Hippocampal formation (tissue), 2 donors: ENCODE measurements at regions not wholly inside any gene's neighbourhood (a gene's known extent, or its start where the extent isn't known, plus 50 kb on each side); places are given as distances from the start of the nearest gene placed in this dataset.

Experiments used
- DNase-seq, 2 donors: peaks; one replicate each; lab custom pipeline; 2025; lab: John Stamatoyannopoulos, UW

DNA sequence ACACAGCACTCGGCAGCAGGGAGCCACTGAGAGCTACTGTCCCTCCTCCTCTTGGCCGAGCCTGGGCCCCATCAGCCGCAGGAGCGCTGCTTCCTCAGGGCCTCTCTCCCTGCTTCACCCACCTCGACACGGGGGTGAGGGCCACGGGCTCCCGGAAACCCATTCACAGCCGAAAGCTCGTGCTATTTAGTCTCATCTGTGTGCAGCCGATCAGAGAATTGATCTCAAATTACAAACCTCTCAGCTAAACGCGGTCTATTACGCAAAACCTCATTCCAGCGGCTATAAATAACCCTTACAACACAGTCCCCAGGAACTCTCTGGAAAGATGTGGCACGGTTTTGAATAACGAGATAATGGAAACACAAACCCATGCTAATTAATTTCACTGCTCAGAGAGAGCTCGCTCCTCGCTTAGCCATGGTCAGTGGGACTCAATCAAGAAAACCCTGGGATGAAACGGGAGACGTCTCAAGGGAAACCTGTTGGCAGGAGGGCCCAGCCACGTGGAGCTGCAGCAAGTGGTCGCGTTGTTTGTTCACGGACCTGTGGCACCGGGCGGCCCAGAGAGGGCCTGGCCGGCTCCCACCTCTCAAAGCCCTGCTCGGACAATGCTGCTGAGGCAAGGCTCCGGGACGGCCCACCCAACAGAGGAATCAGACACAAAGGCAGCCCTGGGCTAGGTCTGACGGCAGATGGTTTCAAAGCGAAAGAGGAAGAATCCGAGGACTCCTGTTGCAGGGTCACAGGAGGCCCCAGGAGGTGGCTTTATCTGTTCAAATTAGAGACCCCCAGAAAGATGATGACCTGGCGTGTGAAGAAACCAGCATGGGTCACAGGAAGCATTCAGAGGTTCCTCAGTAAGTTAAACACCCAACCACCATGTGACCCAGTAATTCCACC, 210.5 kb downstream of the CTTN start:
- DNase-seq: no peak

DNA sequence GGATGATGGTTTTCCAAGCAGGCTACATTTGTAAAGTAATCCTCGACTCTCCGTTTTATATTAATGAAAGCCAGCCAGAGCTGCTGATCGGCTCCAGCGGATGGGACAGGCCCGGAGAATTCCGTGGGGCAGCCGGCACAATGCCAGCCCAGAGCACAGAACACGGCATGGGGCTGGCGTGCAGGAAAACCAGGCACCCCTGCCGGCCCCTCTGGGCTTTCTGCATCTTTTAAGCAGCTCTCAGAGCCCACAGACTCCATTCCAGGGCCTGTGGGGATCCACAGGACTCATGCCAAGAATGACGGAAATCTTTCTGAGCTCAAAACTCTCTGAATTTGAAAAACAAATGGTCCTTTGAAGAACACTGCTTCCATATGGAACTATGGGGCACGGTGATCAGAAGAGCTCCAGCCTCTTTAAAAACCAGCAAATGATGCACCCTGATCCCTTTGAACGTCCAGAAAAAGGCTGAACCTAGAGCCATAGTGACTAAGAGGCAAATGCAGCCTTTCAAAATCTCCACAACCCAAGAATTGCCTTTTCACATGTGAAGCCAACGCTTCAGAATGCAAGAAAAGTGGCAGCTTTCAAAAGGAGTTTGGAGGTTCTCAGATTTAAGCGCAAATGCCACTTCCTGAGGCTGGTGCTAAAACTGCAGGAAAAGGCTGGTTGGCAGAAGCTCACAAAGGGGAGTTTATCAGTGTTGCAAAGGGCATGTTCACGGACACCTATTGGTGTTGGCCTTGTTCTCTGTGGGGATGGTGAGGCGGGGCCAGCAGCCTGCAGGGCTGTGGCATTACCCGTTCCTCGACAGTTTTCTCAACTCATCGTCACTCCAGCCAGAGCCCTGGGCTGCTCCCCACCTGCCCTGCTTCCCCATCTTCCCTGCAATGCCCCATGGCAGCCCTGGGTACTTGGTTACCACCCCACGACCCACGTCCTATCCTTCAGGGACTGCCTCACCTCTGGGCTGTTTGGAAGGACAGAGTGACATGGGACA, 212.5 kb downstream of the CTTN start:
- no peak for DNase-seq

DNA sequence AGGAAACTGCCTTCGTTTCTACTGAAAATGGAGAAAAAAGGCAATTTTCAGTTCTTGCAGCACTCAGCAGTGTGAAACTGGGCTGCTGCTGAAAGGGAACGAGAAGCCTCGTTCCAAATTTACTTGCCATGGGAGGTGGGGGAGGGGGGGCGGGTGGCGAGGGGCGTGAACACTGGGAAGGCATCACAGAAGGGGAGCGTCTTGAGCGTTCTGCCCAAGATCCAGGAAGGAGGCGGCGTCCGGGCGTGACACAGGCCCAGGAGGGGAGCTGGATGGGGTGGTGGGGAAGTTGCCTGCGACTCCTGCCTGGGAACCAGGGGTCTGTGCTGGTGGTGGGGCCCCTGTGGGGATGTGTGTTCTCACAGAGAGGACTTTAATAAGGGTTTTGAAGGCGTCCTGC, 213.5 kb downstream of the CTTN start:
- DNase-seq: no peak

DNA sequence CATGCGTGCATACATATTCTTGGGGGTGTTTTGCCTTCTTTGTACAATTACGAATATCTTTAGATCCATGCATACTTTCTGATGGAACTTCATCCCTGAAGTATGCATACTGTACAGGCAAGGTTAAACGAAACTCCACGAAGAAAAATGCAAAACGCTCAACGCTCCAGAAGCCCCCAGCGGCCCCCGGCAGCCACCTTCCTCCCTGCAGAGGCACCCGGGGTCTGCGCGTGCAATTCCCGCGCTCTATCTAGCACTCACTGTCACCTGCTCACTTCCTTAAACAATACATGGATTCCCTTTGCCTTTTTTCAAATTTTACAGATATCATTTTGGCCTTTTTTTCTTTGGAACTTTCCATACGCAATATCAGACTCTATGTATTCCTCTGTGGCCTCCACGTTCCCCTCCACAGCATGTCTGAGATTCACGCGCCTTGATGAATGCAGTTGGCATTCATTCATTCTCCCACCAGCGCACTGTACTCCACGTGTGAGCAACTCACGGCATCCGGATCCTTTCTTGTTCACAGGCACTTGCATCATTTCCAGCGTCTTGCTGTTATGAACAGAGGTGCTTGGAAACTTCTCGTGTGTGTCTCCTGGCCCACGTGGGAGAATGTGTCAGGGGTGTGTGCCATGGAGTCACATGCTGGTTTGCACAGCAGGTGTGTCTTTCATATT, 214.3 kb downstream of the CTTN start:
- no peak for DNase-seq

DNA sequence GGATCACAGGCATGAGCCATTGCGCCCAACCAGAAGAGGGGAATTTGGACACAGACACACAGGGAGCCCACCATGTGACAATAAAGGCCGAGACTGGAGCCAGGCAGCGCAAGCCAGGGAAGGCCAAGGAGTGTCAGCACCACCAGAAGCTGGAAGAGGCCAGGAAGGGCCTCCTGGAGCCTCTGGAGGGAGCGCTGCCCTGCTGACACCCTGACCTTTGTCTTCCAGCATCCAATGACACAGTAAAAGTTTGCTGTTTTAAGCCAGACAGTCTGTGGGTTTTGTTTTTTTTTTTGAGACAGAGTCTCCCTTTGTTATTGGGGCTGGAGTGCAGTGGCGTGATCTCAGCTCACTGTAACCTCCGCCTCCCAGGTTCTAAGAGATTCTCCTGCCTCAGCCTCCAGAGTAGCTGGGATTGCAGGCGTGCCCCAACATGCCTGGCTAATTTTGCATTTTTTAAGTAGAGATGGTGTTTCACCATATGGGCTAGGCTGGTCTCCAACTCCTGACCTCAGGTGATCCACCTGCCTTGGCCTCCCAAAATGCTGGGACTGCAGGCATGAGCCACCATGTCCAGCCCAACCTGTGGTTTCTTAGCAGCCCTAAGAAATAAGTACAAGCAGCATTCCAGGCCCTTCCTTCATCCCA, 215.8 kb downstream of the CTTN start:
- DNase-seq: no peak

DNA sequence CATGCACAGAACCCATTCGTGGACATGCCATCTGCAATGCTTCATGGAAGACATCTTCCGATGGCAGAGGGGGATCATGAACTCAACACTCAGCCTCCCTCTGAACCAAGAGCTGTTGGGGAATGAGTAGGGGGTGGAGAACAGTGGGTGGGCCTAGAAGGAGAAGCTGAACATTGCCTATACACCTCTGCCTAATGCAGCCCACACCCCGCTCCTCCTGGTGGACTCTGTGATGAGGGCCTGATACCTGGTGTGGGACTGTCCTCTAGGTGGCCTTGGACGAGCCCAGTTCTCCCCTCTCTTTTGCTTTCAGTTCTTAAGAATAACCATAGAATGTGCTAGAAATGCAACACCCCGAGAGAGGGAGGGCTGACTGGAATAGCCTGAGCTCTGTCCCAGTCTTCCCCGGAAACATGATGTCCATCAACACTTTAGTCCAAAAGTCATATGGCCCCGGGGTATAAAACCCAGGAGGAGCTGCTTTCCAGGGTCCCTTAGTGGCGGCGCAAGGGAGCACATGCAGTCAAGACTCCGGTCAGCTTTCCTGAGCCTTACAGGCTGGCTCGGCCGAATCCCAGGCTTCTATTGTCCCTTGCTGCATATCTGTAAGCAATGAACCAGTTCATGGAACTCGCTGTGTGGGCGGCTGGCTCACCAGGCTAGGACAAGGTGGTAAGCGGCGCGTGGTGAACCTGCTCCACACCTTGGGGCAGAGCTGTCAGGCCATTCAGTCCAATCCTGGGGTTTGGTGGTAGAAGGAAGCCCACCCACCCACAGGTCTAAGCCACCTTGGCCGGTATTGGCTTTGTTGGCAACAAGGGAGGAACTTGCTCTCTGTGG, 216.9 kb downstream of the CTTN start:
- no peak for DNase-seq

DNA sequence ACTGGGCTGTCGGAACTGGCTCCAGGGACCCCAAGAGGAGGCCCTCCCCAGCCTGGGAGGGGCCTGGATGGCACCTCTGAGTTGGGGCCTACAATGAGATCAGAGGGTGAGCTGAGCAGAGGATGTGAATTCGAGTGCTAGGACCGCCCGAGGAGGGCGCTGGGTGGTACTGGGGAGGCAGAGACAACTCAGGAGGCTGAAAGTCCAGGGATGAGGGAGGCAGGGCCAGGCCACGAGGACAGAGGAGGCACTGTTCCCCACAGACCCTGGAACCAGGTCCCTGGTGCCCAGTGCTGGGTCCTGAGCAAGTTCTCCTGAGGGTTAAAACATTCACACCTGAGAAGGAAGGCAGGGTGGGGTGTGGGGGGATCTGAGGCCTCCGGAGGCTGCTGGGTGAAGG, 218.0 kb downstream of the CTTN start:
- no peak for DNase-seq

DNA sequence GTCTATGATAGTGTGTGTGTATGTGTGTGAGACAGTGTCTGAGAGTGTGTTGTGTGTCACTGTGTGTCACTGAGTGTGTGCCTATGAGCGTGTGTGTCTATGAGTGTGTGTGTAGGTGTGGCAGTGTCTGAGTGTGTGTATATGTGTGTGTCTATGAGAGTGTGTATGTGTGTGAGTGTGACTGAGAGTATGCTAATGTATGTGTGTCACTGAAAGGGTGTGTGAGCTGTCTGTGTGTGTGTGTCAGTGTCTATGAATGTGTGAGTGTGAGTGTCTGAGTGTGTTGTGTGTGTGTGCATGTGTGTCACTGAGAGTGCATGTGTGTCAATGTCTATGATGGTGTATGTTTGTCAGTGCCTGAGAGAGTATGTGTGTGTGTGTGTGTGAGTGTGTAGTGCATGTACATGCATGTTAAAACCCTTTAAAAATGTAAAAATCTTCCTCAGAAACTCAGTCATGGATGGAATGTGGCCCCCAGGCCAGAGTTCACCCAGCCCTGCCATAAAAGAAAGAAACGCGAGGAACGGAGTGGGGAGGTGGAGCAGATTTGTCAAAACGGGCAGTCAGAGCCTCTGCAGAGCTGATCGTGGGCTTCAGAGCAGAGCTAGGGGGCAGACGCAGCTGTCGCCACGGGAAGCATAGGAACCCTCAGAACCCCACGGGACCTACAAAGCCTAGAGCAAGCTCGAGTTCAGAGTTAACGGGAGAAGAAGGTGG, 218.8 kb downstream of the CTTN start:
- no peak for DNase-seq

DNA sequence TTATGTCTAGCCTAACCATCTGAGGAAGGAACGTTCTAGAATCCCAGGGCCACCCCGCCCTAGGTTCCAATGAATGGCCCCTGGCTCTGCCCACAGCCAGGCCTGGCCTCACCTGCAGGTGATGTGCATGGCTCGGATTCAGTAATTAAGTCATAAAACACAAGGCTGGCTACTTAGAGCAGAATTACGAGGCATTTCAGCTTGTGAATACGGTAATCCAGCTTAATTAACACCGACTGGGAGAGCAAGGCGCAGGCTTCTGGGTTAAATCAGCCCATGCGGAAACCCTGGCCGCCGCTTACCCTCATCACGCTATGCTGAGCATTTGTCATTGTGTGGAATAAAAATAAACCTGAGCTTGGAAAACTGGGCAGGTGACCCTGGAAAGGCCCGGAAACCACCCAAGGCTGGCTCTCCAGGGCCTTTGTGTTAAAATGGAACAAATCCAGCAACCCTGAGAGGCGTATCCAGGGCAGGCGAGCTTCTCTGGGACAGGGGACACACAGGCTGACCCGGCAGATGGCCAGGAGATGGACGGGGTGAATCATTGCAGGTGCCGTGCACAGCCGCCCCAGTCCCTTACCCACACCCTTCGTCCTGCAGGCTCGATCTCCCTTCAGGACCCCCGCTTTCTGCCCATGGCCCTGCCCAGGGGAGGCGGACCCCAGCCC, 220.2 kb downstream of the CTTN start:
- DNase-seq: no peak

DNA sequence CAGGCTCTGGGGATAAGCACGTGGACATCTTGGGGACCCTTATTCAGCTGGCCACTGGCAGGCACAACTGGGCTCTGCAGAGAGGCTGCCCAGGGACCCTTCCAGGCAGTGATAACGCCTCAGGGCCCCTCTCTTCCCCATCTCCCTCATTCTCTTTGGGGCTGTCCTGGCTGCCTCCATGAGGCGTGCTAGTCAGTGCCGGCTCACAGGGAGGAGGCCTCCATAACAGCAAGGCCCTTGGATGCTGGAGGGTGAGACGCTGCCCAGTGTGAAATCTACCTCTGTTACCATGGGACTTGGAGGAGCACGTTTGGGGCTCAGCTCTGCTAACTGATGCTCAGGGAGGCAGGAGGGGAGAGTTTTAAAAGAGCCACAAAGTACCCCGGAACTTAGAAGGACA, 221.3 kb downstream of the CTTN start:
- no peak for DNase-seq

DNA sequence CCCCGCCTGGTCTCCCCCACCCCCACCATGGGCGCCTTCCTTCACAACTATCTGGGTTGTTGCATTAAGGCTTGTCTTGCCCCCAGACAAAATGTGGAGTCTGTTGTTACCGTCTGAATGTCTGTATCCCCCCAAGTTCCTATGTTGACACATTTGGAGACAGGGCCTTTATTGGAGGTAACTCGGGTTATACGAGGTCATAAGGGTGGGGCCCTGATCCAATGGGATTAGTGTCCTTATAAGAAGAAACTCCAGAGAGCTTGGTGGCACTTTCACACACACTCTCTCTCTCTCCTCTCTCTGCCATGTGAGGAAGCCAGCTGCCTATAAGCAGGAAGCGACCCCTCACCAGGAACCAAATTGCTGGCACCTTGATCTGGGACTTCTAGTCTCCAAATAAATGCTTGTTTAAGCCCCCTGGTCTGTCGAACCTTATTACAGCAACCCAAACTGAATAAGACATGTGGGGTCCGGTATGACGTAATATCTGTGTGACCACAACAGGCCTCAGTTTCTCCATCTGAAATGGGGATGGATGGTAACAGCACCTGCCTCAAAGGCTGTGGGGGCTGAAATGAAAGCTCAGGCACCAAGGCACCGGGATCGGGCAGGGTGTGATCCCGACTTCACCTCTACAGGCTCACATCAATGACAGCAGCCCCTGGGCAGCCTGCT, 222.3 kb downstream of the CTTN start:
- no peak for DNase-seq

DNA sequence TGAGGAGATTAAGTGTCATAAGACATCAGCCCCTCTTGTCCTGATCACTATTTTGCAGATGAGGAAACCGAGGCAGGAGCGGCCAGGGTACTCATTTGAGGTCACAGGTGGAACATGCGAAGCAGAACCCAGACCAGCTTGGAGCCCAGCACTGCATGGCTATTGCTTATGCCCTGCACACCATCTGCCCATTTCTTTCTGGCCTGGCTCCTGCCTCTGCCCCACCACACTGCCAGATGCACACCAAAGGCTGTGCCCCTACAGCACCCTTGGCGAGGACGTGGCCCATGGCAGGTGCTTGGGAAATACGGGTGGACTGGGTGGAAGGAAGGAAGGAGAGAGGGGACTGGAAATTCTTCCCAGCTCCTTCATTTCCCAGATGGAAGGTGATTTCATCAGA, 222.9 kb downstream of the CTTN start:
- DNase-seq: no peak

DNA sequence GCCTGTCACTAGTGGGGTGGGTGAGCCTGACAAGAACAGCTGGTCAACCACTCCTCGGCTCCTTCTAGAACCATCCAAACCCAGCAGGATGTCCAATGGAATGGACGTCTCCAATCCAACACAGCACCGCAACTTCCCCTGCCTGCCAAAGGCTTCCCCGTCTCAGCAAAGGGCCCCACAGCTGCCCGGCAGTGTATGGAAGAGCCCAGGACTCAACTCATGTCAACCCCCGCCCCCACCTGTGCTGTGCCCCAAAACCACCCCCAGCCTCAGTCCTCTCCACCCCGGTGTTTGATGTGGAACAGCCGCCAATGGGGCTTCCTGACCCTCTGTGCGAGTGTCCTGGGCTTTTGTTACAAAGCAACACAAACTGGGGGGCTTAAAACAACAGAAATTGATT, 223.8 kb downstream of the CTTN start:
- no peak for DNase-seq

DNA sequence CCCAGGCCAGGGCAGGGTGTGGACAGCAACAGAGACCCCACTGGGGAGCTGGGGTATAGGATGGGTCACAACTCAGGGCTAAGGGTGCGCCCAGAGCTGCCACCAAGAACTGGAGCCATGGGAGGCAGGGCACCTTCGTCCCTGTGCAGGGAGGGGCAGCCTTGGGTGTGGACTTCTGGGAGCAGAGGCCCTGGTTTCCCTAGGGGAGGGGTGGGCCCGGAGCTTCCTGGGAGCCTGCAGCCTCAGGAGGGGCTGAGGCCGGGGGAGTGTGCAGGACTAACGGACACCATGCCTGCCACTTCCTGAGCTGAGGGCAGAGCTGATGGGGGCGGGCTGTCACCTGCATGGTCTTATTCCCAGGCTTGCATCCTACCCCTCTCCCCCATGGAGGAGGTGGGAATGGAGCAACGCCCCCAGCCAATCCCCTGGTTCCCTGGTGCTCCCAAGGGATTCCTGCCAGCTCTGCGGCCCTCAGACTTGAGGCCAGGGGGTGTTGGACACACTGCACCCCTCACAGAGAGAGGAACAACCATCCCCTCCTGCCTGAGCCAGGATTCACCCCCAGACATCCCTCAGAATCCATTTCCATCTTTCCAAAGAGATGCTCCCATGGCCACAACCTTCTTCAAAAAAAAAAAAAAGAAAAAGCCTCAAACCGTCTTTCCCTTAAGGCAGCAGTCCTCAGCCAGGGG, 225.7 kb downstream of the CTTN start:
- no peak for DNase-seq

DNA sequence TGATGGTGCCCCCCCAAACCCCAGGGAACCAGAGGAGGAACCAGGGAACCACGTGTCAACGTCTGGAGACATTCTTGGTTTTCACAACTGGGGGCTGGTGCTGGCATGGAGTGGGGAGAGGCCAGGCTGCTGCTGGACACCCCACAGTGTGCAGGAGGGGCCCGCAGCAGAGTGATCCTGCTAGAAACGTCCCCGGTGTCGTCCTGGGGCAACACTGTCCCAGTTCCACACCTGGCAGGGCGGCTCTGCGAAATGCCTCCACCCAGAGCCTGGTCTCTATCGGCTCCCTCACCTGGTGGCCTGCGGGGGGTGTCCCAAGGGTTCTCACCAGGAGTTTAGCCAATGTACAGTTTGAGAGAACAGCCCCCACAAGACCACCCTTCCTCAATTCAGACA, 226.3 kb downstream of the CTTN start:
- DNase-seq: no peak

DNA sequence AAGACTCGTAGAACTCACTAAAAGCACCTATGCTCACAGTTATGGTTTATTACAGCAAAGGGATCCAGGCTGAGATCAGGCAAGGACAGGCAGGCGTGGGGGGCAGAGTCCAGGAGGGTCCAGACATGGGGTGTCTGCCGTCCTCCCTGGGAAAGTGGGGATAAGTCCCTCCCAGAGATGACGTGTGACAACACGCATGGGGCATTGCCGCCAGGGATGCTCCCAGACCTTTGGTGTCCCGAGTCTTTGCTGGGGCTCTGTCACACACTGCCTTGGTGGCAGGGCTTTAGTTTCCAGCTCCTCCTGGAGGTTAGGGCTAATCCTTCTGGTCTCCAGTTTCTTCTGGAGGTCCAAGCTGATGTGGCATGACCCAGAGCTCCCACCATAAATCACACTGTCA, 226.7 kb downstream of the CTTN start:
- no peak for DNase-seq

DNA sequence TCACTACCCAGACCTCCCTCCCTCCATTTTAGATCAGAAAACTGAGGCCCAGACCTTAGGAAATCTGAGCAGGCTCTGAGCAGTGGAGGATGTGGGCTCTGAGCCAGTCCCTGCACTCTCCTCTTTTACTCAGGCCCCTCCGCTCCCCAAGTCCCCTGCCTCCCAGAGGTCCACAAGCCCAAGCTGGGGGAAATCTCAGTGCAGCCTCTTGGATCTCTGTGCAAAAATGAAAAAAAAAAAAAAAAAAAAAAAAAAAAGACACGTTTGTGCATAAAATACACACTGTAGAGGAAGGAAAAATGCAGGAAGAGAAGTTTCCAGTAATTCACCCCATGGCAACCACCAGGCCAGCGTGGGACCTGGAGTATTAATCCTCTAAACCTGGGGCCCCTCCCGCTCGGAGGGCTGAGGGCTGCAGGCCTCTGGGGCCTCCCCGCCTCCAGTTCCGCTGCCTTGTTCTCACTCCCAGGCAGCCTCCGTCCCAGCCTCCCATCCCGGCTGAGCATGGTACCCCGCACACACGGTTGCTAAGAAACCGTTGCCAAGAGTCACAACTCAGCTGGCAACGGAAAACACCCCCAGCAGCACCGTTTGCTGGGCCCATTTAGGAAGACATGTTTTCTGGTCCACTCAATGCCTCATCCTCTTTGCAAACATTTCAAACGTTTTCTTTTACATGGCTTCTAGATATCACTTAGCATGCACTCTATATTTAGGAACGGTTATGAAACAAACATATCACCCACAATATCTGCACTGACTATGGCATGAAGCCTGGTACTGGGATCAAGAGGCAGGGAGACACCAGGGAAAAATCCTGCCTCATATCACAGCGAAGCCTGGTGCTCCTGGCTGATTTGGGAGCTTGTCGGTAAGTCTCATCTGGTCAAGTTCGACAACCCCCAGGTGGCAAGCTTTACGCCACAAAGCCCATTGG, 227.5 kb downstream of the CTTN start:
- DNase-seq: peak; percentile 31 to 33
